Neural progenitor cell (in vitro differentiated cells): ENCODE measurements at regions not wholly inside any gene's neighbourhood (a gene's known extent, or its start where the extent isn't known, plus 50 kb on each side); places are given as distances from the start of the nearest gene placed in this dataset.

Experiments
- DNase-seq: peaks from one replicate; pipeline ENCODE4 v3.0.0-alpha.2; 2016; ENCODE audit warnings: low spot score
- H2AFZ ChIP-seq: fragments of 200-600 bp; sonication (generic); replicated peaks from 2 replicates; pipeline ENCODE4 v1.6.1; 2016; ENCODE audit warnings: antibody characterized with exemption
- H3F3A ChIP-seq: fragments of 200-600 bp; sonication (generic); 2 replicates; pipeline ENCODE4 v1.6.1; 2016; ENCODE audit warnings: antibody characterized with exemption, low read depth
- H3K27ac ChIP-seq: fragments of 200-600 bp; sonication (generic); 2 replicates; pipeline ENCODE4 v1.5.1; 2016; ENCODE audit warnings: mild to moderate bottlenecking
- H3K27me3 ChIP-seq: fragments of 200-600 bp; sonication (generic); 2 replicates; pipeline ENCODE4 v1.6.1; 2016; ENCODE audit warnings: mild to moderate bottlenecking, moderate library complexity
- H3K36me3 ChIP-seq: fragments of 200-600 bp; sonication (generic); 2 replicates; pipeline ENCODE4 v1.5.1; 2016
- H3K4me1 ChIP-seq: fragments of 200-600 bp; sonication (generic); 2 replicates; pipeline ENCODE4 v1.6.1; 2016; ENCODE audit warnings: mixed run types
- H3K4me2 ChIP-seq: fragments of 200-600 bp; sonication (generic); 2 replicates; pipeline ENCODE4 v1.6.1; 2016
- H3K4me3 ChIP-seq: fragments of 200-600 bp; sonication (generic); 2 replicates; pipeline ENCODE4 v1.5.1; 2016
- H3K79me2 ChIP-seq: fragments of 200-600 bp; sonication (generic); 2 replicates; pipeline ENCODE4 v1.6.1; 2016; ENCODE audit warnings: low read depth
- H3K9ac ChIP-seq: fragments of 200-600 bp; sonication (generic); 2 replicates; pipeline ENCODE4 v1.6.1; 2016
- H3K9me3 ChIP-seq: fragments of 200-600 bp; sonication (generic); 2 replicates; pipeline ENCODE4 v1.5.1; 2016; ENCODE audit warnings: low read depth
- H4K20me1 ChIP-seq: fragments of 200-600 bp; sonication (generic); 2 replicates; pipeline ENCODE4 v1.6.1; 2016; ENCODE audit warnings: low read depth
- H3K27ac Mint-ChIP-seq: 3 replicates; pipeline ENCODE4 v1.8.0; 2021; ENCODE audit warnings: mixed read lengths
- H3K27me3 Mint-ChIP-seq: 2 replicates; pipeline ENCODE4 v1.8.0; 2022; ENCODE audit warnings: low read depth, mild to moderate bottlenecking, inconsistent platforms, moderate library complexity, mixed read lengths; ENCODE audit not compliant: insufficient read depth
- H3K36me3 Mint-ChIP-seq: 3 replicates; pipeline ENCODE4 v1.8.0; 2021; ENCODE audit warnings: mixed read lengths
- H3K4me1 Mint-ChIP-seq: 3 replicates; pipeline ENCODE4 v1.8.0; 2021; ENCODE audit warnings: mixed read lengths
- H3K4me3 Mint-ChIP-seq: 3 replicates; pipeline ENCODE4 v1.8.0; 2021; ENCODE audit warnings: mild to moderate bottlenecking, moderate library complexity, mixed read lengths
- H3K9me3 Mint-ChIP-seq: 3 replicates; pipeline ENCODE4 v1.8.0; 2020; ENCODE audit warnings: mixed read lengths
- EZH2 ChIP-seq: fragments of 200-600 bp; sonication (generic); IDR thresholded peaks from 2 replicates; pipeline ENCODE4 v1.6.1; 2017; ENCODE audit warnings: antibody characterized with exemption, mild to moderate bottlenecking, moderate library complexity
- EZH2phosphoT487 ChIP-seq: fragments of 200-600 bp; sonication (generic); IDR thresholded peaks from 2 replicates; pipeline ENCODE4 v1.6.1; 2017; ENCODE audit warnings: antibody characterized with exemption
- TF ChIP-seq, protein P1 (sequence below): fragments of 200-600 bp; sonication (generic); IDR thresholded peaks from 2 replicates; pipeline ENCODE4 v1.5.1; 2017; ENCODE audit warnings: antibody characterized with exemption, mild to moderate bottlenecking

DNA sequence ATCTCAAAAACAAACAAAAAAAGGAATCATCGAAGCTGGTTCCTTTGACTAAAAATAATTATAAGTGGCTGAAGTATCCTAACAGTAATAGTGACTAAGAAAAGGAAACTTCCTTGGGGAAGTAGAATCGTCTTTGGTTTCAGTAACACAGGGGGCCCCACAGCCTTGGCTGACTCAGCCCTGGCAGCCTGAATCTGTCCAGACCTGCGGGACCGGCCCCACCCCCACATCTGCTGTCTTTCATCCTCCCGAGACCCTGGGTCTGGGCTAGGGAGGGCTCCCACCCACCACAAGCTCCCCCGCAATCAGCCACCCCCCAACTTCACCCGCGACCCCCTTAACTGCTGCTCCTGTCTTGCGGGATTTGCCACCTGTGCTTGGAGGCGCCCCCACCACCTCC, 1452.6 kb upstream of the ACVR2A start:
- no peaks in the 10 kb centered on the region for H3F3A ChIP-seq
- no peaks in the 10 kb centered on the region for H4K20me1 ChIP-seq
- H2AFZ ChIP-seq, result no peak overlapping the region
- H3K4me1 ChIP-seq, result peaks cover 1% of the 10 kb centered on the region
- no peak for DNase-seq
- peaks cover 7% of the 10 kb centered on the region for H3K4me1 Mint-ChIP-seq
- peaks cover 3% of the 10 kb centered on the region for H3K9me3 Mint-ChIP-seq
- H3K4me3 Mint-ChIP-seq, result no peak overlapping the region
- H3K36me3 Mint-ChIP-seq, result no peaks in the 10 kb centered on the region
- H3K27me3 Mint-ChIP-seq, result no peaks in the 10 kb centered on the region
- no peak overlapping the region for H3K27ac ChIP-seq
- no peaks in the 10 kb centered on the region for H3K27me3 ChIP-seq
- no peaks in the 10 kb centered on the region for H3K79me2 ChIP-seq
- no peak overlapping the region for H3K27ac Mint-ChIP-seq
- H3K4me2 ChIP-seq, result no peak overlapping the region
- no peaks in the 10 kb centered on the region for H3K9me3 ChIP-seq
- no peaks in the 10 kb centered on the region for H3K36me3 ChIP-seq
- no peak overlapping the region for H3K4me3 ChIP-seq
- H3K9ac ChIP-seq, result no peak overlapping the region
- TF ChIP-seq, protein P1, sequence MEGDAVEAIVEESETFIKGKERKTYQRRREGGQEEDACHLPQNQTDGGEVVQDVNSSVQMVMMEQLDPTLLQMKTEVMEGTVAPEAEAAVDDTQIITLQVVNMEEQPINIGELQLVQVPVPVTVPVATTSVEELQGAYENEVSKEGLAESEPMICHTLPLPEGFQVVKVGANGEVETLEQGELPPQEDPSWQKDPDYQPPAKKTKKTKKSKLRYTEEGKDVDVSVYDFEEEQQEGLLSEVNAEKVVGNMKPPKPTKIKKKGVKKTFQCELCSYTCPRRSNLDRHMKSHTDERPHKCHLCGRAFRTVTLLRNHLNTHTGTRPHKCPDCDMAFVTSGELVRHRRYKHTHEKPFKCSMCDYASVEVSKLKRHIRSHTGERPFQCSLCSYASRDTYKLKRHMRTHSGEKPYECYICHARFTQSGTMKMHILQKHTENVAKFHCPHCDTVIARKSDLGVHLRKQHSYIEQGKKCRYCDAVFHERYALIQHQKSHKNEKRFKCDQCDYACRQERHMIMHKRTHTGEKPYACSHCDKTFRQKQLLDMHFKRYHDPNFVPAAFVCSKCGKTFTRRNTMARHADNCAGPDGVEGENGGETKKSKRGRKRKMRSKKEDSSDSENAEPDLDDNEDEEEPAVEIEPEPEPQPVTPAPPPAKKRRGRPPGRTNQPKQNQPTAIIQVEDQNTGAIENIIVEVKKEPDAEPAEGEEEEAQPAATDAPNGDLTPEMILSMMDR, result no peak
- TF ChIP-seq EZH2 (no peak), EZH2phosphoT487 (no peak)

DNA sequence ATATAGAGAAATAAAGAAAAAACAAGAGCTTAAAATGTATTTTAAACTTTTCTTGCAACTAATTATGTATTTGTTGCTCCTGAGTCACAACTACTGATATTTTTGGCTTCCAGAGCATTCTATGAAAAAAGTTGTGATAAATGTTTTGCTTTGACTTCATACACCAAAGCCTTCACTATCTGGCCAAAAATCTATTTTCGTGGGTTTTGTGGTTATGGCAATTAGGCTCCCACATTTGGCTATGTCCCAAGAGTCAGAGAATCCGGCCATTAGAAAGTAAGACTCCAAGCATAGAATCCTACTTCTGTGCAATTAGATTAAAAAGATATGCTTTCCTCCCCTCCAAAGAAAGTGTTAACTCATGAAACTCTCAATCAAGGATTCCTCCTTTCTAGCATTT, 1456.1 kb upstream of the ACVR2A start:
- Histone ChIP-seq H3K4me3 (no peak overlapping the region), H3K27me3 (no peaks in the 10 kb centered on the region), H3K27ac (no peak overlapping the region), H4K20me1 (no peaks in the 10 kb centered on the region), H3F3A (no peaks in the 10 kb centered on the region), H3K36me3 (no peaks in the 10 kb centered on the region), H2AFZ (no peak overlapping the region), H3K4me2 (no peak overlapping the region), H3K9ac (no peak overlapping the region), H3K79me2 (no peaks in the 10 kb centered on the region), H3K4me1 (no peaks in the 10 kb centered on the region), H3K9me3 (no peaks in the 10 kb centered on the region)
- Mint-ChIP-seq H3K9me3 (peaks cover 3% of the 10 kb centered on the region), H3K27me3 (no peaks in the 10 kb centered on the region), H3K4me1 (no peaks in the 10 kb centered on the region), H3K27ac (no peak overlapping the region), H3K4me3 (no peak overlapping the region), H3K36me3 (no peaks in the 10 kb centered on the region)
- TF ChIP-seq EZH2phosphoT487 (no peak), EZH2 (no peak)
- TF ChIP-seq, protein P1, result no peak
- DNase-seq, result no peak

DNA sequence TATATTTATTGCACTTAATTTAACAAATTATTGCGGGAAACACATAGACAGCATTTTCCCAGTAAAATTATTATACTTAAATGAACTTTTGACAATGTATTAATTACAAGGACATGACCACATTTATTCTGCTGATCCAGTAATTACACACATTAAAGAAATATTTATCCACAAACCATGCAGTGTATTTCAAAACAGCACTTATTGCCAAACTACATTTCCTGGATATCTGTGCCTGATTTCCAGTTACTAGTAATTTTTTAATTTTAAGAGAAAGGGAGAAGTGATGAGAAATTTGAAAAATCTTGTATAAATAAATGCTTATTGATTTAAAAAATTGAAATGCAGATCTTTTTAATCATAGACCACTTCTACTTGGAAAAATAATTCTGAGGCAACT, 1458.7 kb upstream of the ACVR2A start:
- H3K79me2 ChIP-seq, result no peaks in the 10 kb centered on the region
- no peaks in the 10 kb centered on the region for H3K4me1 ChIP-seq
- Mint-ChIP-seq H3K27ac (no peak overlapping the region), H3K36me3 (no peaks in the 10 kb centered on the region), H3K9me3 (no peaks in the 10 kb centered on the region), H3K4me3 (no peak overlapping the region), H3K27me3 (no peaks in the 10 kb centered on the region), H3K4me1 (no peaks in the 10 kb centered on the region)
- no peak overlapping the region for H3K9ac ChIP-seq
- no peak for DNase-seq
- no peak overlapping the region for H3K4me3 ChIP-seq
- no peak overlapping the region for H3K27ac ChIP-seq
- H2AFZ ChIP-seq, result no peak overlapping the region
- no peaks in the 10 kb centered on the region for H3K36me3 ChIP-seq
- H3K4me2 ChIP-seq, result no peak overlapping the region
- TF ChIP-seq EZH2, result no peak
- TF ChIP-seq, protein P1, result no peak
- TF ChIP-seq EZH2phosphoT487, result no peak
- no peaks in the 10 kb centered on the region for H3K27me3 ChIP-seq
- no peaks in the 10 kb centered on the region for H3F3A ChIP-seq
- no peaks in the 10 kb centered on the region for H4K20me1 ChIP-seq
- H3K9me3 ChIP-seq, result no peaks in the 10 kb centered on the region

DNA sequence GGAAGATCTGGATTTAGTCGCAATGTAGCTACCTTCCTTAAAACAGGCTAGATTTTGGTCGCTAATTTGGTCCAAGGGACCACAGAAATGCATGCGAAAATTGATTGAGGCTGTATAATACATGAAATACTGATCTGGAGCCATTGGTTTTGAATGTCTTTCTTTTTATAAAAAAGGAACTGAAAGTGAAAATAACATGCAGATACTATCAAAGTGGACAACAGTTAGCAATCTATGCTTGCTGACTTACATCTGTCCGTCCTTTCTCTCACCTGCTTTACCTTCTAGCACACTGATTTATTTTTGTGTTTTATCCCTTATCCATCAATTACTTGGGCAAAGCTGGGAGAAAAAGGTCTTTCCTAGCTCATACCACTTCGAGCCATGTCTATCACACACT, 1459.8 kb upstream of the ACVR2A start:
- Histone ChIP-seq H3K36me3 (no peaks in the 10 kb centered on the region), H3F3A (no peaks in the 10 kb centered on the region), H3K27ac (no peak overlapping the region), H2AFZ (no peak overlapping the region), H3K9ac (no peak overlapping the region), H3K27me3 (no peaks in the 10 kb centered on the region), H3K4me1 (no peaks in the 10 kb centered on the region), H3K4me2 (no peak overlapping the region), H3K79me2 (no peaks in the 10 kb centered on the region), H3K9me3 (no peaks in the 10 kb centered on the region), H4K20me1 (no peaks in the 10 kb centered on the region), H3K4me3 (no peak overlapping the region)
- no peaks in the 10 kb centered on the region for H3K27me3 Mint-ChIP-seq
- no peak overlapping the region for H3K27ac Mint-ChIP-seq
- H3K4me1 Mint-ChIP-seq, result no peaks in the 10 kb centered on the region
- no peaks in the 10 kb centered on the region for H3K9me3 Mint-ChIP-seq
- TF ChIP-seq EZH2, result no peak
- no peak for TF ChIP-seq EZH2phosphoT487
- TF ChIP-seq, protein P1, result no peak
- DNase-seq, result no peak
- no peaks in the 10 kb centered on the region for H3K36me3 Mint-ChIP-seq
- no peak overlapping the region for H3K4me3 Mint-ChIP-seq
